ENCODE measurements at regions not wholly inside any gene's neighbourhood (a gene's known extent, or its start where the extent isn't known, plus 50 kb on each side); places are given as distances from the start of the nearest gene placed in this dataset.

DNA sequence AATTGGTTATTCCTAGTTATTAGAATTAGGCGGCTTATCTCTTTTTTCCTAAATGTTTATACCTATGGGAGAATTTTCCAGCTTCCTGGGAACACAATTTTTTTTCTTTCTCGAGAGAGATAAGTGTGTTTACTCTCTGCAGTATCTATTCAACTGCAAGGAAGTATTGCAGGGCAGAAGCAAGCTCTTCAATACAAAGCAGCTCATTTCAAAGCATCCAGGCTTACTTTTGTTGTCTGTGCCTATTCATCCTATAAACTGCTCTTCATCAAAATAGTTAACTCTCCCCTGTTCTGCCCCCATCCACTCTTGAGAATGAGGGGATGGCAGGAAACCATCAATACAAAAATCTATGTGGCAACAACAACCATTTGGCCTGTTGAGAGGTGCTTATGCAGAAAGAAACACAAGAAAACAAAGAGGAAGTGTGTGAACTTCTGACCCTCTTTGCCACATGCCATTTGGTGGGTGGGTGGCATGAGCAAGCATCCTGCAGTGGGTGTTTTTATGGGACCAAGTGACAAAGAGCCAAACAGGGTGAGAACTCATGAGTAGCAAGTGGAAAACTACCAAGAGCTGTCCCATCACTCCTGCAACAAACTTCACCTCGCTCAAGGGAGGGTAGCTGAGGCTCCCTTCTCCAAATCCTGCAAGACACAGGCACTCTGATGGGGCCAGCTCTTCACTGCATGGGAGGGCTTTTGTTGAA, 50.6 kb upstream of the MRPS6 start:
- DNase-seq (ENCODE audit: low spot score), result no peak

DNA sequence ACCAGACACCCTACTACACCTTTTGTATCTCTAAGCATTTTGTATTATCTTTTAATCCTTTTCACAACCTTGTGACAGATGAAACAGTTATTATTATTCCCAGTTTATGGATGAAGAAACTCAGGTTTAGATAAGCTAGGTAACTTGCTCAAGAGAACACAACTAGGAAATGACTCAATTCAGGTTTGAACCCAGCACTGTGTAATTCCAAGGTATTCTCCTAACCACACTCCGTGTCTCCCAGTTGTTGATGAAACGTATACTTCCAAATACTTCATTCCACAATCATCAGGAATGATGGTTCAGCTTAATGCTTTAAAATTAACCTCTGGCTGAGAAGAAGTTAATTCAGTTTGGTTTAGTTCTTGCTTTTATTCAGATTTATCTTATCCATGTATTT, 51.7 kb upstream of the MRPS6 start:
- DNase-seq (ENCODE audit: low spot score), result no peak

DNA sequence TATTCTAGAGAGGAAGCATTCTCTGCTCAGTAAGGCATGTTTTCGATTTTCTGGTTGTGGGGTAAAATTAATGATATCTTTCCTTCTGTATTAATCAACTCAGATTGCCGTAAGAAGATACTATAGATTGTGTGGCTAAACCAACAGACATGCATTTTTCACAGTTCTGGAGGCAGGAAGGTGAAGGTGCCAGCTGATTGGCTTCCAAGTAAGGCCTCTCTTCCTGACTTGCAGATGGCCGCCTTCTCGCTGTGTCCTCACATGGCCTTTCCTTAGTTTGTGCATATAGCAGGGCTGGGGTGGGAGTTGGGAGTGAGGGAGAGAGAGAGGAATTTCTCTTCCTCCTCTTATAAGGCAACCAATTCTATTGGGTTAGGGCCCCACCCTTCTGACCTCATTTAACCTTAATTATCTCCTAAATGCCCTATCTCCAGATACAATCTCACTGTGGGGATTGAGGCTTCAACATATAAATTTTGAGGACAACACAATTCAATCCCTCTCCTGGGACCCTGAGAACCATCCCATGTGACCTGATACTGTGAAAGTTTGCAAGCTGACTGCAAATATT, 52.3 kb upstream of the MRPS6 start:
- DNase-seq (ENCODE audit: low spot score), result no peak

DNA sequence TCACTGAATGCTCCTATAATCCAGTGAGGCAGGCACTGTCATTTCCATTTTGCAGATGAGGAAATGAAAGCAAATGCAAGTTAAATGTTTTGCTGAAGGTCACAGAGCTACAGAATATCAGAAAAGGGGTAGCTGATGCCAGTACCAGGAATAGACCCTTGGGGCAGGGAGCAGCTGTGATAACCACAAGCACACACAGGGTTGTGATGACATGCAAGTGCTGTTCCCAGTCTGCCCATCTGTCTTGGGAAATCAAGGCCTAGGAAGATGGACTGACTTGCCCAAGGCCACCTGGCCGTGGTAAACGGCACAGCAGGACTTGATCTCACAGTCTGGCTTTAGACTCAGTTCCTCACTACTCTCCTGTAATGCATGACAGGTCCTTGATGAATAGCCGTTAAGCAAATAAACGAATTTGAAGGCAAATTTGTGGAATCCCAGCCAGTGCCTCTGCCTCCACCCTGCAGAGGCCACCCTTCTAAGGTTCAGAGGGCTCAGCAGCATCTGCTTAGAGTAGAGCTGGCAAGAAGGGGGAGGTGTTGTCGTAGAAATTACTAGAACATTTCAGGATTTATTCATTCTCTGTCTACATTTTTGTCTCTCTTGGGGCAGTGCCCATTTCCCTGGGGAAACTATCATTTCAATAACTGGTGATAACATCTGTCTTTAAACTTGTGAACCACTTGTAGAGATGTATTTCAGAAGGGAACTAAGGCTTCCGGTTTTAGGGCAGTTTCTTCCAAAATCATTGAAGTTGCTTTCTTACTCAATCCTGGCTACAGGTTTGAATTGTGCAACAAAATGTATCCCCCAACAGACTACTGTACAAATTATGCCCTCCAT, 53.2 kb upstream of the MRPS6 start:
- no peak for DNase-seq (ENCODE audit: low spot score)

DNA sequence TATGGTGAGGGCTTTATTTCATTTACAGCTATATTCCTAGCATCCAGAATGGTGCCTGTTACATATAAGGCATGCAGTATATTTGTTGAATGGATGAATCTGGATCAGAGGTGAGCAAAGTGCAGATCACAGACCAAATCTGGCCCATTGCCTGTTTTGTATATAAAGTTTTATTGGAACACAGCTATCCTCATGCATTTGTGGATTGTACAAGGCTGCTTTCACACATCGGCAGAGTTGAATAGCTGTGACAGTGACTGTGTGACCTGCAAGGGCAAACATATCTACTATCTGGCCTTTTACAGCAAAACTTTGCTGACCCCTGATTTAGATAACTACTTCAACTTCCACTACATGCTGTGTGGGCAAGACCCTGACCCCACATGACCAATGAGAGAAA, 54.0 kb upstream of the MRPS6 start:
- no peak for DNase-seq (ENCODE audit: low spot score)

DNA sequence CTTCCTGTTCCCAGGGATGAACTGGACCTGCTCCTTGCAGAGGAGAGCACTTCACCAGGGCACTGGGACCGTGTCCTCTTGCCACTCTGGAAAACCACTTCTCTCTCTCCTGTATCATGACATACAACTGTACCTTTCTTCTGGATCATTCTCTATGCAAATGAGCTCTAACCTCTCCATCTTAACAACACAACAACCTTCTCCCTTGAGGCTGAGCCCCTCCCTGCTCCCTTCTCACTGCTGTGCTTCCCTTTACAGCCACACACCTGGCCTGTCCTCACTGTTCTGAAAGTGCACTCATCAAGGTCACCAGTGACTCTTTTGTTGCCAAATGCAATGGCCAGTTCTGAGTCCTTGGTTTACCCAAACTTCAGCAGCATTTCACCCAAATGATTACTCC, 54.5 kb upstream of the MRPS6 start:
- DNase-seq (ENCODE audit: low spot score), result no peak

DNA sequence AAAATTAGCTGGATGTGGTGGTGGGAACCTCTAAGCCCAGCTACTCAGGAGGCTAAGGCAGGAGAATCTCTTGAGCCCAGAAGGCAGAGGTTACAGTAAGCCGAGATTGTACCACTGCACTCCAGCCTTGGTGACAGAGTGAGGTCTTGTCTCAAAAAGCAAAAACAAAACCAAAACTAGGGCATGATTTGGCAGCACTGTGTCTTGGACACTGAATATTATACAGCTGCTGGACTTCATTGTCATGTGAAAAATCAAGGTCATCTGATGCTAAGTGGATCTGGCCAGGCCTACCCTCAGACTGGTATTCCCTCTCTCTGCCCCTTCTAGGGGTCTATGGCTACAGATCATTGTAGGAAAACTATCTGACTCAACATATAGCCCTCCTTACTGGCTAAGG, 55.2 kb upstream of the MRPS6 start:
- DNase-seq (ENCODE audit: low spot score), result no peak

DNA sequence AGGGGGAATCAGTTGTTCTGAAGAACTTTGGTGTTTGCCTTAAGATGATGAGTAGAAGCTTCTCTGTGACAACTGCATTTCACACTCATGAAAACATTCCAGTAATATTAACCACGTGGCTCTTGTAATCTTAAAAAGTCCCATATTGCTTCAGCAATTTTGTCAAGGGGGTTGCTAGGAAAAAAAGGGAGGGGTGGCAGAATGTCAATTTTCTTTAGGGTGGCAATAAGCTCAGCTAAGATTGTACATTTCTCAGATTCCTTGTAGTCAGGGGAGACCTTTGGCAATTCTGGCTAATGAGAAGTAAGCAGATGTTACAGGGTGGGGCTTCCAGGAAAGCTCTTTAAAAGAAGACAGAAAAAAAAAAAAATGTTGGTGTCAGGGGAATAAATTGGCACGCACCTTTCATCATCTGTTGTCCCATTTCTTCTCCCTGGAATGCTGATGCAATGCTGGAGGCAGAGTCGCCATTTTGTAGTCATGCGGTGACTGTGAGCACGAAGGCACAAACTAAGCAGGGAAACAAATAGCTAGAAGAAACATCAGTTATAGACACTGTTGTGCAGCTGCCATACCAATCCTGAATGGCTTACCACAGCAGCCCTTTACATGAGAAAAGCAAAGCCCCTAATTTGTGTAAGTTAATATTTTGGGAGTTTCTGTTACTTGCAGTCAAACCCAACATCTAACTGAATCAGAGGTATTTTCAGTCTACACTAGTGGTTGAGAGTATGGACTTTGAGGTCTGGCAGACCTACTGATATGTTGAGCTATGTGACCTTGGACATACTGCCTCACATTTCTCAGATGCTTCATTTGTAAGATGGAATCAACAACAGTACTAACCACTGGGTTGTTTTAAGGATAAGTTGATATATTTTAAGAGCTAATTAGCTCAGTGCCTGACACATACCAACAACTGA, 56.1 kb upstream of the MRPS6 start:
- no peak for DNase-seq (ENCODE audit: low spot score)

DNA sequence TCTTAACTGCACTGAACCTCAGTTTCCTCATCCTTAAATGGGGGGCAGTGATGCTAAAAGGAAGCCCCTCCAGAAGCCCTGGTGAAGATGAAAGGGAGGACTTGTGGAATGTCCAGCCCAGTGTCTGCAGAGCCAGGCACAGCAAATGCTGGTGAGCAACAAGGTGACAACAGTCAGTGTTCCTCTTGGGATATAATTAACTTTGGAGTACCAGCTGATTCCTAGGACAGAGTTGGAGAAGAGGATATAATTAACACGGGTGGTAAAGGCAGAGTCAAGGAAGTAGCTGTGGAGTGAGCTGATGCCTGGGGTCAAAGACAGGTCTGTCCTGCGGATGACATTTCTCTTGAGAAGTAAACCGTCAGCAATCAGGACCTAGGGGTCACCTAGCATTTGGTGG, 60.7 kb upstream of the MRPS6 start:
- no peak for DNase-seq (ENCODE audit: low spot score)

DNA sequence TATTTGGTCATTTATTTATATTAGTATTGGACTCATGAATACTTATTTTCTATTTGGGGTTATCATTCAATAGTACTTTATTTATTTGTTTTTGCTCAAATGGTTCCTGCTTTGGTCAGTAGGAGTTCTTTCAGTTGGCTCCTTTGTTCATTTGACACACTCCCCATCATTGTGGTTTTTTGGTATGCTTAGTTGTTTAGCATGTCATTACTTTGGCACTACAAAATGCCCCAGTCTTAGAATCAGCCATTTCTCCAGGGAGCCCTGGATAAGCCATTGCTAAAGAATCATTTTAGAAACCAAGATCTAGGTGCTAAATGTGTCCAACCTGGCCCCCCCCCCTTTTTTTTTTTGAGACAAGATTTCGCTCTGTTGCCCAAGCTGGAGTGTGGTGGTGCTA, 61.7 kb upstream of the MRPS6 start:
- DNase-seq (ENCODE audit: low spot score), result no peak

DNA sequence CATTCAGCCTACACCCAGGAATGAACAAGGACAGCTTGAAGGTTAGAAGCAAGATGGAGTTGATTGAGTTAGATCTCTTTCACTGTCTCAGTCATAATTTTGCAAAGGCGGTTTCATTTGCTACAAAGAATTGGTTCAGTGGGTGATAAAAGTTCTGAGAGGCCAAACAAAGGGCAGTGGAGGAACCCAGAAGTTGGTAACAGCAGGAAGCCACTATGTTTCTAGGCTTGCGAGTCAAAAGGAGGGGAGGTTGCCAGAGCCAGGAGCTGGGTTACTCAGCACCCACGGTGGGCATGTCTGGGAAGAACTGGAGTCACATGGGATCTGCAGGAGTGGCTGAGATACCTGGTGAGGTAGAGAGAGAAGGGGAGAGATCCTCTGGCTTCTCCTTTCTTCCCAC, 64.2 kb upstream of the MRPS6 start:
- no peak for DNase-seq (ENCODE audit: low spot score)

DNA sequence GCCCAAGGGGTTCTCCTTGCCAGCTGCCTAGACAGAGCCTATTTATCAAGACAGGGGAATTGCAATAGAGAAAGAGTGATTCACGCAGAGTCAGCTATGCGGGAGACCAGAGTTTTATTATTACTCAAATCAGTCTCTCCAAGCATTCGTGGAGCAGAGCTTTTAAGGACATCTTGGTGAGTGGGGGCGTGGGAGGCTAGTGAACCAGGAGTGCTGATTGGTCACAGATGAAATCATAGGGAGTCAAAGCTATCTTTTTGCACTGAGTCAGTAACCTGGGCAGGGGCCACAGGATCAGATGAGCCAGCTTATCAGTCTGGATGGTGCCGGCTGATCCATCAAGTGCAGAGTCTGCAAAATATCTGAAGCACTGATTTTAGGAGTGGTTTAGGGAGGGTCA, 64.8 kb upstream of the MRPS6 start:
- DNase-seq (ENCODE audit: low spot score), result no peak

DNA sequence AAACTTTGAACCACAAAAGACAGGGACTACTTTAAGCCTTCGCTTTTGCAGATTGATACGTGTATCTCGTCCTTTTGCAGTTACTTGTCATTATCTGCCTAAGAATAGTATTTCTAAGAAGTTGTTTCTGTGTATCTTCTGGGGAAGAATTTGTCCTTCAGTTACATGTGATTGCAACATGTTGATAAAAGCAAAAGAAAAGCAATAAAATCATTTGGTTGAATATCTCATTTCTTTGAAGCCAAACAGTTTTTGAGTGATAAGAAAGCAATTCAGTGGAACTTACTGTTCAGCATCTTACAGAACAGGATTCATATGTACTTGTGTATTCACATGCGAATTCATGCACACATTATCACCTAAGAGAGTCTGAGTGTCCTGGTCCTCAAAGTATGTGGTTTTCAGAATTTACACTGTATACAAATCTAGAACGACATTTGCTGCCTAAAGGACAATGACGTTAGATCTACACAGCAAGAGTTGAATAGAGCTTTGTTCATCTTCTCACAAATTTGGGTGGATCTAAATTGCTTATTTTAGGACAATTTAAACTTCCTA, 66.7 kb upstream of the MRPS6 start:
- no peak for DNase-seq (ENCODE audit: low spot score)

DNA sequence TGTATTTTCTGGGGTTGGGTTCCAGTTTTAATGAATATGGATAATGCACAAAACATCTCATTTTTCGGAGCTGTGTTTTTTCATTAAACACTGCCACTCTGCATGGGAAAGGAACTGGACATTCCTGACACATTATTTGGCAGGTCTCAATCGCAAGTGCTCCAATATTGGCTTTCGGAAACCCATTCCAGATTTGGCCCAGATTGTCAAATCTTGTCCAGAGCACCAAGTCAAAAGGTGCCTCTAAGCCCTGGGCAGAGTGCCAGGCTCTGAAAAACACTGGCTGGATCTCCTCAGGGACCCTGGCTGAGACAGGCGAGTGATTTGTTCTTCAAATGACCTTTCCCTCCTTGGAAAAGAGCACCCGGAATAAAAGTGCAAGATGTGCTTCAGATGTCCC, 68.4 kb upstream of the MRPS6 start:
- DNase-seq (ENCODE audit: low spot score), result no peak

DNA sequence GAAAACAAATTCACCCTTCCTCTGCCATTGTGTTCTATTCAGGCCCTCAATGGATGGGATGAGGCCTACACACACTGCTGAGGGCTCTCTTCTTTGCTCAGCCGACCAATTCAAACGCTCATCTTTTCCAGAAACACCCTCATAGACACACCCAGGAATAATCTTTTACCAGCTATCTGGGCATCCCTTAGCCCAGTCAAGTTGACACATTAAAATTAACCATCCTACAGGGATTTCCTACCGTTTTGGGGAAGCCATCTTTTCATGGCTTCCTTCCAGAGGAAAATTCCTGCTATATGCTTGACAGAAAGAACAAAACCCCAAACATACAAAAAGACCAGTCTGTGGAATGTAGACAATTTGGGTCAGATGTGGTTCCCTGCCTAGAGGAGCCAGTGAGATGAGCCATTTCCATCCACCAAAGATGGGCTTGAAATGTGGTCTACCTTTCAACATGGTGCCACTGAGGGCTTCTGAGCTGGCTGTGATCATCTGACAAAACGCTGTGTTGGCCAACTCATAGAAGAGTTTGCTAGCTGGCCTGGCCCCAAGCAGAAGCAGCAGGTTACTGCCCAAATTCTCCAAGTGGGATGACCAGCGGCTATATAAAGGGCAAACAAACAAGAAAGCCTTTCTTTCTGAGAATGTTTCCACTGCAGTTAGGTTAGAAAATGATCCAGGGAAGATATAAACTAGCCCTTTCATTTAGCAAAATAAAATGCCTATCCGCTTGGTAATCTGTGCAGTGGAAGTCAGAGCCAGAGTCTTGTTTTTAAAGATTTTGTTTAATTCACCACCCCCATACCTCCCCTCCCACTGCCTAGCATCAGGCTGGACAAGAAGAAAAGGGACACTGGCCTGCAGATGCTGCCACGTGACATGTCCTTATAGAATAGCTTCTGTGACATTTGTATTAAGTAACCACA, 69.1 kb upstream of the MRPS6 start:
- DNase-seq (ENCODE audit: low spot score), result no peak

DNA sequence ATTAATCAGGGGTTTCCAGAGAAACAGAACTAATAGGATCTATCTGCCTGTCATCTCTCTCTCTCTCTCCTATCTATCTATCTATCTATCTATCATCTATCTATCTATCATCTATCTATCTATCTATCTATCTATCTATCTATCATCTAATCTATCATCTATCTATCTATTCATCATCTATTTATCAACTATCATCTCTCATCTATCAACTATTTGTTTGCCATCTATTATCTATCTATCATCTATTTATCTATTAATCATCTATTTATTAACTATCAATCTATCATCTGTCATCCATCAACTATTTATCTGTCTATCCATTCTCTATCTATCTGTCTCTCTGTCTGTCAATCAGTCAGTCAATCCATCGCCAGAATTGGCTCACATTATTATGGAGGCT, 70.0 kb upstream of the MRPS6 start:
- DNase-seq (ENCODE audit: low spot score), result no peak

DNA sequence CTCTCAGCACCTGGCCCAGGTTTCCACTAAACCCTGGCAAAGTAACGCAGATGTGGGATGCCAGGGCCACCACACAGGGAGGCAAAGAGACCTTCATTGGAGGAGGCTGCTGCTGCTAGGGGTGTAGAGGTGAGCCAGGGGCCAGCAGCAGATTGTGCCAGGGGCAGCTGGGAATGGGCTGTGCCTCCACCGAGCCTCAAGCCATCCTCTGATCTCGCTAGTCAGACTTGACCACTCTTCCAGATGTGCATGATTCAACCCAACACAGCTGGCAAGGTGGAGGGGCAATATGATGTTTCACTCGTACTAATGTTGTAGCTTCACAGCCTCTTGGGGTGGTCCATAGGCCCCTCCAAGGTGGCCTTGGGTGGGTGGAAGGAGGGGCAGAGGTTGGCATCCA, 73.0 kb upstream of the MRPS6 start:
- DNase-seq (ENCODE audit: low spot score), result no peak

DNA sequence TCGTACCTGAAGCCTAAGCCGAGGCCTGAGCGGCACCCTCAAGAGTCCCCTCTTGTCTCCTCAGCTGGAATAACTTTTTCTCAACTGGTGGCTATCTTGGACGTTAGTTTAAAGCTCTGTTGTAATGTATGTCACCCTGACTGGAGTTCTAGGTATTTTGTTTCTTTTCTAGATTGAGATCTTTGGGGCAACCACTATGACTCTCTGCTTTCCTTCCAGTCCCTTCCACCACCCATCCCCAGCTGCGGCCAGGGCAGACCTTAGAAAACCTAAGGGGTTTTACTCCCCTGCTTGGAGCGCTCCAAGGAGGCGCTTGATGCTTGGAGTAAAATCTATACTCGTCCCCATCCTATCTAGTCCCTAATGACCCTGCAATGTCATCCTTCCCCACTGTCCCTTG, 74.6 kb upstream of the MRPS6 start:
- DNase-seq (ENCODE audit: low spot score), result no peak

DNA sequence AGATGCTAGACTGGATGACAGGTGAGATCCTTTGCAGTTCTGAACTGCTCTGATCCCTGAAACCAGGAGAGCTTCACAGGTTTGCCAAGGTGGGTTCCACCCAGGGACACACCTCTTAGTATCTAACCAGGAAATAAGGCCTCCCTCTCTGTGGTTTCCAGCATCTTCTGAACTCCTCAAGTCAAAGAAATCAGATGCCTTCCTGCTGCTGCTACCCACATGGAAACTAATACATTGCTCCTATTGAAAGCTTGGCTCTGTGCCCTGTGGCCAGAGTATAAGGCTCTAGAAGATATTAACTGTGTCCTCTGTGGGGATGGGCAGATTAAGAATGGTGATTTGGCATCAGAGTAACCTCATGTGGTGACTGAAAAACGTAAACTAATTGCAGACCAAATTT, 75.0 kb upstream of the MRPS6 start:
- DNase-seq (ENCODE audit: low spot score), result no peak

DNA sequence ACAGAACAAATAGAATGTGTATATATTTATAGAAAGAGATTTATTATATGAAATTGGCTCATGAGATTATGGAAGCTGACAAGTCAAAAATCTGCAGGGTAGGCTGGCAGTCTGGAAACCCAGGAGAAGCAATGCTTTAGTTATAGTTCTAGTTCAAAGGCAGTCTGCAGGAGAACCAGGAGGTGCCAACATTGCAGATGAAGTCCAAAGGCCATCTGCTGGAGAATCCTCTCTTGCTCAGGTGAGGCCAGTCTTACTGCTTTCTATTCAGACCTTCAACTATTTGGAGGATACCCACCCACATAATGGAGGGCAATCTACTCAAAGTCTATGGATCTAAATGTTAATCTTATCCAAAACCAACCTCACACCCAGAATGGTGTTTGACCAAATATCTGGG, 75.9 kb upstream of the MRPS6 start:
- DNase-seq (ENCODE audit: low spot score), result no peak

DNA sequence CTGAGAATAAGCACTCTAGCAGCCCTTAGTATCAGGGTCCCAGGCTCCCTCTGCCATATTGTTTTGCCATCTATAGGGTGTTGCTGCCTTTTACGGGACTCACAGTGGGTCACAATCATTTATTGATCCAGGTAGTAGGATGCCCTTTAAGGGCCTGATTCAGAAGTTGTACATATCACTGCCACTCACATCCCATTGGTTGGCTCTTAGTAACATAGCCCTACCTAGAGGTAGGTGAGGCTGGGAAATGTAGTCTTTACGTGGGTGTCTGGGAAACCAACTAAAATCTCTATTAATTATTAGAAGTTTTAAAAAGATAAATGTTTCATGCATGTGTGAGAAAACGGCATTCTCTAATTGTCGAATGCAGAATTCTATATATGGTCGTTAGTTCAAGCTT, 78.8 kb upstream of the ATP5PO start:
- DNase-seq (ENCODE audit: low spot score), result no peak

All from ecto neural progenitor cell (in vitro differentiated cells).